ENCODE measurements at regions not wholly inside any gene's neighbourhood (a gene's known extent, or its start where the extent isn't known, plus 50 kb on each side); places are given as distances from the start of the nearest gene placed in this dataset.

- TF ChIP-seq CTCF (IDR thresholded peaks at IDR 0.05; ENCODE audit: insufficient read depth, low read depth, low read length) (no peak), EZH2 (IDR thresholded peaks at IDR 0.05; ENCODE audit: insufficient read depth, low read length) (no peak)
Measured at GRCh38 chr5:32951878-32952277, 240.8 kb downstream of the NPR3 start.
